HG03060 (cell line): ENCODE measurements at regions not wholly inside any gene's neighbourhood (a gene's known extent, or its start where the extent isn't known, plus 50 kb on each side); places are given as distances from the start of the nearest gene placed in this dataset.
A peak's percentile ranks its signal among the peaks of the same experiment; 100 is the strongest.

Experiments used
- ATAC-seq: cut with Tn5 transposase; IDR thresholded peaks from one replicate; pipeline ENCODE4 v1.9.1; 2021; ENCODE audit warnings: low read depth, moderate number of reproducible peaks; ENCODE audit not compliant: unreplicated experiment

- ATAC-seq = no peak
These were observed 199.7 kb upstream of the MAMLD1 start for GRCh38 chrX:150163221-150163930.

- no peak for ATAC-seq
These were observed 199.0 kb upstream of the MAMLD1 start for GRCh38 chrX:150163956-150164726.

- no peak for ATAC-seq
These were observed 198.0 kb upstream of the MAMLD1 start for GRCh38 chrX:150164971-150165600.

GRCh38 chrX:150165776-150166610, 197.1 kb upstream of the MAMLD1 start:
- no peak for ATAC-seq

GRCh38 chrX:150167482-150168324, 195.4 kb upstream of the MAMLD1 start:
- ATAC-seq = no peak

GRCh38 chrX:150182161-150182560, 181.0 kb upstream of the MAMLD1 start:
- no peak for ATAC-seq

GRCh38 chrX:150184491-150184890, 178.6 kb upstream of the MAMLD1 start:
- ATAC-seq = no peak

- ATAC-seq = no peak
These were observed 177.4 kb upstream of the MAMLD1 start for GRCh38 chrX:150185766-150186165.

GRCh38 chrX:150192816-150193215, 170.3 kb upstream of the MAMLD1 start:
- ATAC-seq = no peak

- ATAC-seq = no peak
These were observed 166.8 kb upstream of the MAMLD1 start for GRCh38 chrX:150196285-150196684.

GRCh38 chrX:150197388-150197787, 165.7 kb upstream of the MAMLD1 start:
- no peak for ATAC-seq

GRCh38 chrX:150198776-150199175, 164.3 kb upstream of the MAMLD1 start:
- no peak for ATAC-seq

- no peak for ATAC-seq
These were observed 163.9 kb upstream of the MAMLD1 start for GRCh38 chrX:150199181-150199580.

GRCh38 chrX:150199803-150200202, 163.3 kb upstream of the MAMLD1 start:
- ATAC-seq = no peak

GRCh38 chrX:150200361-150200760, 162.8 kb upstream of the MAMLD1 start:
- no peak for ATAC-seq

- ATAC-seq = peak; percentile 99
These were observed 162.3 kb upstream of the MAMLD1 start for GRCh38 chrX:150200820-150201287.

- no peak for ATAC-seq
These were observed 161.7 kb upstream of the MAMLD1 start for GRCh38 chrX:150201391-150201790.

- ATAC-seq = no peak
These were observed 161.3 kb upstream of the MAMLD1 start for GRCh38 chrX:150201841-150202240.

GRCh38 chrX:150202641-150203247, 160.4 kb upstream of the MAMLD1 start:
- ATAC-seq = no peak
